HL-60 (cell line): ENCODE measurements at regions not wholly inside any gene's neighbourhood (a gene's known extent, or its start where the extent isn't known, plus 50 kb on each side); places are given as distances from the start of the nearest gene placed in this dataset.
"Not testable (repeated sequence)": the region's sequence is repeated elsewhere in the genome, so short reads cannot be mapped to it uniquely, and the experiment has no call there.

Experiments
- DNase-seq, 2 experiments: peaks; one replicate each; pipeline ENCODE4 v3.0.0-alpha.2; 2010 to 2020; ENCODE audit warnings: low read depth in 1 of 2, low spot score in 1 of 2
- H3K27ac ChIP-seq: fragments of 250-450 bp; sonication (Bioruptor Pico); replicated peaks from 2 replicates; pipeline ENCODE4 v1.5.1; 2020; ENCODE audit warnings: mild to moderate bottlenecking, moderate library complexity
- H3K27me3 ChIP-seq: fragments of 250-450 bp; sonication (Bioruptor Pico); 2 replicates; pipeline ENCODE4 v1.5.1; 2021; ENCODE audit warnings: mild to moderate bottlenecking, moderate library complexity; ENCODE audit not compliant: insufficient read depth, poor library complexity, severe bottlenecking
- H3K4me3 ChIP-seq: replicated peaks from 2 replicates; pipeline ENCODE4 v1.5.1; 2011; ENCODE audit warnings: mild to moderate bottlenecking, control low read depth, low read length; ENCODE audit not compliant: insufficient read depth
- GABPA ChIP-seq: IDR thresholded peaks from 2 replicates; pipeline ENCODE4 v1.6.1; 2012; ENCODE audit warnings: low read depth
- POLR2AphosphoS5 ChIP-seq: IDR thresholded peaks from 2 replicates; pipeline ENCODE4 v1.6.1; 2012; ENCODE audit warnings: low read depth
- REST ChIP-seq: IDR thresholded peaks from 2 replicates; pipeline ENCODE4 v1.6.1; 2012; ENCODE audit warnings: low read depth; ENCODE audit not compliant: insufficient replicate concordance
- SPI1 ChIP-seq: IDR thresholded peaks from 2 replicates; pipeline ENCODE4 v1.6.1; 2012; ENCODE audit warnings: low read depth, mild to moderate bottlenecking, borderline replicate concordance
- TF ChIP-seq, protein P1 (sequence below): IDR thresholded peaks from one replicate; pipeline ENCODE4 v1.5.1; 2011; ENCODE audit warnings: low read length, control low read depth, inconsistent platforms; ENCODE audit not compliant: insufficient read depth

- H3K27ac ChIP-seq, DNase-seq, H3K27me3 ChIP-seq, H3K4me3 ChIP-seq: not testable (repeated sequence)
These were observed 59.2 kb downstream of the CXorf49B start for GRCh38 chrX:71822314-71822713.

DNA sequence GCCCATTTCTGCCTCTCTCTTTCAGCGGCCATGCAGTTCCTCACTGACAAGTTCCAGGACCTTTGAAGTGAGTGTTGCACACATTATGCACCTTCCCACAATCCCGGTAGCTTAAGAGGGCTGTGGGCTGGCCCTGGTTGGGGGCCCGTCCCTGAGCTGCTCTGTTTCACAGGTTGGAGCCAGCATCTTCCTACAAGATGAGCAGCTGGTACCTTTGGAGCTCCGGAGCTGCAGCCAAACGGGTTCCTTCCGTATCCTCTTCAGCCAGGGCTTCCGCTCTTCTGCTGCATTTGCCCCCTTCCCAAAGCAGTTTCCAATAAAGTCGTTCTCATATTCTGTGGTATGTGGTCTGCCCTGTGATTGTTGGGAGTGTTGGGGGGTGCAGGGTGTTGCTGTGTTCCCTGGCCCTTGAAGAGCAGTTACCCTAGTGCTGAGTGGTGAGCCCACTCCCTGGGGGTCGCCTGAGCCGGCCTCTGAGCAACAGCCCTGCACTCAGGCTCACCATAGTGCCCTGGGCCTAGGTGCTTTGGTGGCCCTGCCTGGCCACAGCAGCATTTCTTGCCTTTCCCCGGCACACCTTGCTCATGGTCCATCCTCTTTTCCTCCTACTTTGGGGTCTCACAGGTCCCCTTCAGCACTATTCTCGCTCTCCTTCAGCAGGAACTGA lies 60.4 kb downstream of the CXorf49B start:
- H3K27ac ChIP-seq = no peak overlapping the region
- DNase-seq = no peak
- H3K27me3 ChIP-seq = no peaks in the 10 kb centered on the region
- TF ChIP-seq REST (no peak), SPI1 (no peak), POLR2AphosphoS5 (no peak), GABPA (no peak)
- TF ChIP-seq, protein P1, sequence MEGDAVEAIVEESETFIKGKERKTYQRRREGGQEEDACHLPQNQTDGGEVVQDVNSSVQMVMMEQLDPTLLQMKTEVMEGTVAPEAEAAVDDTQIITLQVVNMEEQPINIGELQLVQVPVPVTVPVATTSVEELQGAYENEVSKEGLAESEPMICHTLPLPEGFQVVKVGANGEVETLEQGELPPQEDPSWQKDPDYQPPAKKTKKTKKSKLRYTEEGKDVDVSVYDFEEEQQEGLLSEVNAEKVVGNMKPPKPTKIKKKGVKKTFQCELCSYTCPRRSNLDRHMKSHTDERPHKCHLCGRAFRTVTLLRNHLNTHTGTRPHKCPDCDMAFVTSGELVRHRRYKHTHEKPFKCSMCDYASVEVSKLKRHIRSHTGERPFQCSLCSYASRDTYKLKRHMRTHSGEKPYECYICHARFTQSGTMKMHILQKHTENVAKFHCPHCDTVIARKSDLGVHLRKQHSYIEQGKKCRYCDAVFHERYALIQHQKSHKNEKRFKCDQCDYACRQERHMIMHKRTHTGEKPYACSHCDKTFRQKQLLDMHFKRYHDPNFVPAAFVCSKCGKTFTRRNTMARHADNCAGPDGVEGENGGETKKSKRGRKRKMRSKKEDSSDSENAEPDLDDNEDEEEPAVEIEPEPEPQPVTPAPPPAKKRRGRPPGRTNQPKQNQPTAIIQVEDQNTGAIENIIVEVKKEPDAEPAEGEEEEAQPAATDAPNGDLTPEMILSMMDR = no peak
- no peak overlapping the region for H3K4me3 ChIP-seq

- DNase-seq = no peak
- Histone ChIP-seq H3K4me3 (no peak overlapping the region), H3K27me3 (no peaks in the 10 kb centered on the region), H3K27ac (no peak overlapping the region)
- TF ChIP-seq, protein P1 = no peak
- no peak for TF ChIP-seq POLR2AphosphoS5
- TF ChIP-seq SPI1 = no peak
- TF ChIP-seq REST = no peak
- TF ChIP-seq GABPA = no peak
These were observed 64.9 kb downstream of the CXorf49B start for GRCh38 chrX:71828086-71828485.

GRCh38 chrX:71838092-71838491 lies 72.6 kb upstream of the NHSL2 start:
- H3K4me3 ChIP-seq, H3K27me3 ChIP-seq, H3K27ac ChIP-seq: not testable (repeated sequence)

GRCh38 chrX:71846429-71846828 lies 64.2 kb upstream of the NHSL2 start:
- TF ChIP-seq POLR2AphosphoS5 (no peak), SPI1 (no peak), REST (no peak), GABPA (no peak)
- TF ChIP-seq, protein P1 = no peak
- H3K27ac ChIP-seq = no peak overlapping the region
- H3K27me3 ChIP-seq = no peaks in the 10 kb centered on the region
- DNase-seq = no peak
- H3K4me3 ChIP-seq = no peak overlapping the region

More at GRCh38 chrX:71838092-71838491, 72.6 kb upstream of the NHSL2 start:
- DNase-seq = not testable (repeated sequence)
